ENCODE measurements at regions not wholly inside any gene's neighbourhood (a gene's known extent, or its start where the extent isn't known, plus 50 kb on each side); places are given as distances from the start of the nearest gene placed in this dataset.

- H3K36me3 ChIP-seq (ENCODE audit: control insufficient read depth, insufficient read depth, low read length): no peaks in the 10 kb centered on the region
- no peak for TF ChIP-seq CTCF (conservative IDR thresholded peaks at IDR 0.05)
- peaks cover 7% of the 10 kb centered on the region for H3K4me1 ChIP-seq (ENCODE audit: control insufficient read depth, insufficient read depth, low read length)
- peaks cover 31% of the 10 kb centered on the region for H3K4me1 Mint-ChIP-seq
- H3K9ac ChIP-seq (ENCODE audit: extremely low read depth, low read length, poor library complexity, severe bottlenecking): no peak overlapping the region
- no peak overlapping the region for H3K4me3 Mint-ChIP-seq
- peaks cover 22% of the 10 kb centered on the region for H3K27me3 Mint-ChIP-seq (ENCODE audit: insufficient read depth)
- no peak overlapping the region for H3K27ac Mint-ChIP-seq
- H3K9me3 Mint-ChIP-seq: peaks cover 22% of the 10 kb centered on the region
- no peaks in the 10 kb centered on the region for H3K36me3 Mint-ChIP-seq (ENCODE audit: low read depth)
- peaks cover 11% of the 10 kb centered on the region for H3K27me3 ChIP-seq (ENCODE audit: control insufficient read depth, insufficient read depth, low read length, poor library complexity, severe bottlenecking)
- 96 to 100% methylated on average over 2 to 4 of the region's 4 CpGs for WGBS, 2 experiments (ENCODE audit: insufficient coverage in 1 of 2, insufficient read length in 1 of 2)
- no peak for DNase-seq
- no peak overlapping the region for H3K4me3 ChIP-seq (ENCODE audit: low read length)
- H3K27ac ChIP-seq (ENCODE audit: low read depth, low read length): no peak overlapping the region
- peaks cover 13% of the 10 kb centered on the region for H3K9me3 ChIP-seq (ENCODE audit: control insufficient read depth, low read length)
These were observed 173.6 kb downstream of the TRIM33 start for GRCh38 chr1:114337417-114337816.

GRCh38 chr1:114336360-114336759 is 174.6 kb downstream of the TRIM33 start:
- H3K9me3 Mint-ChIP-seq: peaks cover 20% of the 10 kb centered on the region
- Histone ChIP-seq H3K27me3 (ENCODE audit: control insufficient read depth, insufficient read depth, low read length, poor library complexity, severe bottlenecking) (peaks cover 16% of the 10 kb centered on the region), H3K4me3 (ENCODE audit: low read length) (no peak overlapping the region), H3K4me1 (ENCODE audit: control insufficient read depth, insufficient read depth, low read length) (peaks cover 7% of the 10 kb centered on the region), H3K36me3 (ENCODE audit: control insufficient read depth, insufficient read depth, low read length) (no peaks in the 10 kb centered on the region), H3K9ac (ENCODE audit: extremely low read depth, low read length, poor library complexity, severe bottlenecking) (no peak overlapping the region), H3K27ac (ENCODE audit: low read depth, low read length) (no peak overlapping the region), H3K9me3 (ENCODE audit: control insufficient read depth, low read length) (peaks cover 12% of the 10 kb centered on the region)
- WGBS, 2 experiments (ENCODE audit: insufficient coverage in 1 of 2, insufficient read length in 1 of 2): 90 to 100% methylated on average over 2 of the region's 2 CpGs
- no peak overlapping the region for H3K4me3 Mint-ChIP-seq
- no peak for DNase-seq
- peaks cover 28% of the 10 kb centered on the region for H3K4me1 Mint-ChIP-seq
- peaks cover 26% of the 10 kb centered on the region for H3K27me3 Mint-ChIP-seq (ENCODE audit: insufficient read depth)
- H3K36me3 Mint-ChIP-seq (ENCODE audit: low read depth): no peaks in the 10 kb centered on the region
- TF ChIP-seq CTCF (conservative IDR thresholded peaks at IDR 0.05): no peak
- H3K27ac Mint-ChIP-seq: no peak overlapping the region

GRCh38 chr1:114335273-114335672 is 175.7 kb downstream of the TRIM33 start:
- H3K4me3 Mint-ChIP-seq: no peak overlapping the region
- H3K27me3 ChIP-seq (ENCODE audit: control insufficient read depth, insufficient read depth, low read length, poor library complexity, severe bottlenecking): peaks cover 24% of the 10 kb centered on the region

More at GRCh38 chr1:114335273-114335672, 175.7 kb downstream of the TRIM33 start:
- no peak overlapping the region for H3K9ac ChIP-seq (ENCODE audit: extremely low read depth, low read length, poor library complexity, severe bottlenecking)
- no peak for DNase-seq
- TF ChIP-seq CTCF (conservative IDR thresholded peaks at IDR 0.05): no peak
- Mint-ChIP-seq H3K9me3 (peaks cover 11% of the 10 kb centered on the region), H3K4me1 (peaks cover 25% of the 10 kb centered on the region), H3K27me3 (ENCODE audit: insufficient read depth) (peaks cover 28% of the 10 kb centered on the region), H3K27ac (no peak overlapping the region), H3K36me3 (ENCODE audit: low read depth) (no peaks in the 10 kb centered on the region)
- peaks cover under 1% of the 10 kb centered on the region for H3K9me3 ChIP-seq (ENCODE audit: control insufficient read depth, low read length)
- H3K4me1 ChIP-seq (ENCODE audit: control insufficient read depth, insufficient read depth, low read length): peaks cover 7% of the 10 kb centered on the region
- H3K4me3 ChIP-seq (ENCODE audit: low read length): no peak overlapping the region
- H3K27ac ChIP-seq (ENCODE audit: low read depth, low read length): no peak overlapping the region
- no peaks in the 10 kb centered on the region for H3K36me3 ChIP-seq (ENCODE audit: control insufficient read depth, insufficient read depth, low read length)
